HepG2 (cell line): ENCODE measurements at regions not wholly inside any gene's neighbourhood (a gene's known extent, or its start where the extent isn't known, plus 50 kb on each side); places are given as distances from the start of the nearest gene placed in this dataset.

Experiments
- ATAC-seq: fragments of 200-7000 bp; cut with Tn5 transposase; 3 replicates; pipeline ENCODE4 v1.9.1; 2020; ENCODE audit warnings: mild to moderate bottlenecking, moderate library complexity
- BruUV-seq: library from RNA; stranded (reverse); fragments of 400-500 nt; replicated peaks from 2 replicates; lab custom pipeline; 2021; lab: Mats Ljungman, UMichigan
- CTCF ChIA-PET: fragments of 300-600 bp; formaldehyde crosslinking; extraction: SDS; loops from one replicate; lab custom pipeline; 2021; ENCODE audit warnings: low total read pairs, inconsistent platforms, low intra/inter-chr PET ratio; lab: Yijun Ruan, JAX
- POLR2A ChIA-PET: fragments of 350-600 bp; sonication (Branson Sonifier 250); formaldehyde crosslinking; loops from one replicate; lab custom pipeline; 2020; ENCODE audit warnings: antibody characterized with exemption, inconsistent platforms; lab: Yijun Ruan, JAX
- DNase-seq: peaks from one replicate; pipeline ENCODE4 v3.0.0-alpha.2; 2015; ENCODE audit warnings: low spot score
- FAIRE-seq: peaks from 3 replicates; lab custom pipeline; 2011; peaks lifted over from hg19 to GRCh38; lab: Jason Lieb, UNC
- H2AFZ ChIP-seq: one replicate; pipeline ENCODE4 v1.6.1; 2011; ENCODE audit warnings: low read length, inconsistent platforms
- H3K27ac ChIP-seq: fragments of 300-600 bp; 3 replicates; pipeline ENCODE4 v1.8.0; 2011; ENCODE audit warnings: mixed run types, mild to moderate bottlenecking, mixed read lengths, low read length, inconsistent platforms; ENCODE audit not compliant: insufficient read depth; ENCODE audit errors: extremely low read length
- H3K27me3 ChIP-seq, 2 experiments: fragments of 200-600 bp in 1 of 2; 2 replicates in 1 of 2; 3 replicates in 1 of 2; pipeline versions ENCODE4 v1.6.0 to v1.8.0; 2011; ENCODE audit warnings: low read length in 2 of 2, mild to moderate bottlenecking in 2 of 2, moderate library complexity in 2 of 2, inconsistent platforms in 1 of 2; ENCODE audit not compliant: insufficient read depth in 2 of 2, control insufficient read depth in 1 of 2
- H3K36me3 ChIP-seq, 2 experiments: fragments of 200-600 bp in 1 of 2; replicated peaks in 1 of 2; 2 replicates in 1 of 2; 3 replicates in 1 of 2; pipeline versions ENCODE4 v1.5.1 to v1.8.0; 2011; ENCODE audit warnings: low read length in 2 of 2, inconsistent platforms in 1 of 2; ENCODE audit not compliant: insufficient read depth in 2 of 2, control insufficient read depth in 1 of 2
- H3K4me1 ChIP-seq: 2 replicates; pipeline ENCODE4 v1.5.1; 2012; ENCODE audit warnings: low read length, inconsistent platforms; ENCODE audit not compliant: insufficient read depth
- H3K4me2 ChIP-seq: 2 replicates; pipeline ENCODE4 v1.6.0; 2011; ENCODE audit warnings: low read depth, low read length, inconsistent platforms
- H3K4me3 ChIP-seq, 3 experiments: fragments of 200-600 bp in 1 of 3; sonication (generic), shearing (Covaris generic) in 1 of 3; replicated peaks in 1 of 3; 2 replicates each; pipeline ENCODE4 v1.5.1; 2011 to 2016; ENCODE audit warnings: low read length in 3 of 3, inconsistent platforms in 2 of 3, low read depth in 2 of 3, mild to moderate bottlenecking in 2 of 3, control low read depth in 1 of 3, mixed read lengths in 1 of 3; ENCODE audit not compliant: insufficient read depth in 1 of 3
- H3K79me2 ChIP-seq: one replicate; pipeline ENCODE4 v1.6.1; 2011; ENCODE audit warnings: low read length, inconsistent platforms; ENCODE audit not compliant: insufficient read depth
- H3K9ac ChIP-seq: 2 replicates; pipeline ENCODE4 v1.6.0; 2011; ENCODE audit warnings: mild to moderate bottlenecking, low read depth, low read length, inconsistent platforms; ENCODE audit not compliant: insufficient read depth
- H3K9me3 ChIP-seq: 2 replicates; pipeline ENCODE4 v1.5.1; 2012; ENCODE audit warnings: mild to moderate bottlenecking, low read length
- H4K20me1 ChIP-seq: 2 replicates; pipeline ENCODE4 v1.6.0; 2011; ENCODE audit warnings: inconsistent platforms, mild to moderate bottlenecking, low read length, moderate library complexity; ENCODE audit not compliant: insufficient read depth
- GPN1 ChIP-seq: sonication (generic); formaldehyde crosslinking; IDR thresholded peaks from 2 replicates; pipeline ENCODE4 v1.5.1; 2020; ENCODE audit warnings: missing genetic modification reagents, borderline replicate concordance
- HNRNPLL ChIP-seq: fragments of 200-400 bp; formaldehyde crosslinking; IDR thresholded peaks from 2 replicates; pipeline ENCODE4 v1.6.1; 2017; ENCODE audit warnings: mild to moderate bottlenecking, low read depth, low read length; ENCODE audit not compliant: poor library complexity, severe bottlenecking
- HOXA5 ChIP-seq: sonication (generic); formaldehyde crosslinking; IDR thresholded peaks from 2 replicates; pipeline ENCODE4 v1.4.0; 2020; ENCODE audit warnings: missing genetic modification reagents
- ISX ChIP-seq: sonication (generic); formaldehyde crosslinking; conservative IDR thresholded peaks from 2 replicates; pipeline ENCODE4 v1.5.0; 2020; ENCODE audit warnings: missing genetic modification reagents
- NCOR1 ChIP-seq: fragments of 200-600 bp; sonication (generic); IDR thresholded peaks from 2 replicates; pipeline ENCODE4 v1.7.0; 2017; ENCODE audit warnings: antibody characterized with exemption, low read length, borderline replicate concordance
- ZC3H13 ChIP-seq: sonication (generic); formaldehyde crosslinking; IDR thresholded peaks from 2 replicates; pipeline ENCODE4 v1.8.1; 2023; ENCODE audit warnings: mild to moderate bottlenecking, missing genetic modification reagents, moderate library complexity
- ZNF30 ChIP-seq: sonication (generic); formaldehyde crosslinking; IDR thresholded peaks from 2 replicates; pipeline ENCODE4 v1.5.0; 2020; ENCODE audit warnings: mild to moderate bottlenecking, missing genetic modification reagents
- ZSCAN20 ChIP-seq: sonication (generic); formaldehyde crosslinking; IDR thresholded peaks from 2 replicates; pipeline ENCODE4 v1.4.0; 2020; ENCODE audit warnings: missing genetic modification reagents, mild to moderate bottlenecking, borderline replicate concordance
- whole genome bisulfite sequencing: methylation state at CpG from one replicate; pipeline ENCODE4 v1.1.6; 2017; ENCODE audit warnings: low lambda C conversion rate; 5-methylcytosine and 5-hydroxymethylcytosine counted together
- in situ Hi-C: cut with HindIII; loops from 2 replicates; pipeline ENCODE4 v1.10.0; 2017; ENCODE audit warnings: low pct_unique_long_range_greater_than_20kb; ENCODE audit not compliant: extremely low pct_ligation_motif_present
- intact Hi-C: fragments of 100-400 bp; cut with micrococcal nuclease; formaldehyde crosslinking; loops from one replicate; pipeline ENCODE4 v1.10.0; 2022; ENCODE audit not compliant: unreplicated experiment
- TF ChIP-seq, protein P1 (sequence below): IDR thresholded peaks from 2 replicates; pipeline ENCODE4 v1.6.1; 2016; ENCODE audit warnings: low read depth, missing genetic modification reagents, missing compliant biosample characterization
- TF ChIP-seq, protein P2 (sequence below): IDR thresholded peaks from 2 replicates; pipeline ENCODE4 v1.6.1; 2016; ENCODE audit warnings: low read depth, borderline replicate concordance
- TF ChIP-seq, protein P3 (sequence below): sonication (generic); formaldehyde crosslinking; IDR thresholded peaks from 2 replicates; pipeline ENCODE4 v1.4.0; 2020; ENCODE audit warnings: missing genetic modification reagents

DNA sequence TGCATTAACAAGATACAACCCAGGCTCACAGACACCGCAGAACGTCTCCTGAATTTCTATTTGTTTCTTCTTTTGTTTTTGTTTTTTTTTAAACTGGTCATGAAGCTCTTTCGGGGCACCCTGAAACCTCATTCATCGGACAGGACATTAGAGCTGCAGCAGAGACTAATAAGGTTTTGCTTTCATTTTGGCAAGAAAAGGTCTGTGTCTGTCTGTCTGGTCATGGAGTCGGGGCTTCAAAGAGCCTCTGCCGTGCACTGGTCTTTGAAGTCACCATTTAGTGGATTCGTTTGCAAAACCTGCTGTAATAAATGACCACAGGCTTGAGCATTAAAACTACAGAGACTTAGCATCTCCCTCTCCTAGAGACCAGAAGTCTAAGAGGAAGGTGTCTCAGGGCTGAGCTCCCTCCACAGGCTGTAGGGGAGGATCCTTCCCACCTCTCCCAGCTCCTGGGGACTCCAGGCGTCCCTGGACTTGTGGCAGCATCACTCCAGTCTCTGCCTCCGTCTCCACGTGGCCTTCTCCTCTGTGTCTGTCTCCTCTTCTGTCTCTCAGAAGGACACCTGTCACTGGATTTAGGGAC is 247.5 kb downstream of the CRLF2 start:
- Histone ChIP-seq H3K27me3 (peaks cover 2 to 22% of the 10 kb centered on the region in 2 experiments; a peak in 4 of 5 replicates), H3K4me1 (no peaks in the 10 kb centered on the region), H3K4me2 (no peak overlapping the region; the same call in 1 of the 2 replicates), H3K4me3 (no peak overlapping the region), H3K9me3 (no peaks in the 10 kb centered on the region), H4K20me1 (no peaks in the 10 kb centered on the region), H3K9ac (no peak overlapping the region), H3K27ac (no peak overlapping the region), H3K36me3 (no peaks in the 10 kb centered on the region), H2AFZ (no peak overlapping the region), H3K79me2 (no peaks in the 10 kb centered on the region)
- no peak; the same call in 2 of the 3 replicates for ATAC-seq
- in situ Hi-C loops (no loop called here), intact Hi-C loops (no loop called here)
- no peak for DNase-seq
- WGBS, result under 1% methylated on average over 10 of the region's 10 CpGs
- CTCF ChIA-PET, result no interaction called here
- FAIRE-seq, result no peak
- no TSS peak for BruUV-seq
- TF ChIP-seq ISX (no peak), ZNF30 (CRISPR knock-in tag) (no peak), ZC3H13 (CRISPR knock-in tag) (no peak), GPN1 (CRISPR knock-in tag) (no peak), NCOR1 (no peak), HOXA5 (no peak), ZSCAN20 (CRISPR knock-in tag) (no peak), HNRNPLL (no peak)
- TF ChIP-seq, protein P1, sequence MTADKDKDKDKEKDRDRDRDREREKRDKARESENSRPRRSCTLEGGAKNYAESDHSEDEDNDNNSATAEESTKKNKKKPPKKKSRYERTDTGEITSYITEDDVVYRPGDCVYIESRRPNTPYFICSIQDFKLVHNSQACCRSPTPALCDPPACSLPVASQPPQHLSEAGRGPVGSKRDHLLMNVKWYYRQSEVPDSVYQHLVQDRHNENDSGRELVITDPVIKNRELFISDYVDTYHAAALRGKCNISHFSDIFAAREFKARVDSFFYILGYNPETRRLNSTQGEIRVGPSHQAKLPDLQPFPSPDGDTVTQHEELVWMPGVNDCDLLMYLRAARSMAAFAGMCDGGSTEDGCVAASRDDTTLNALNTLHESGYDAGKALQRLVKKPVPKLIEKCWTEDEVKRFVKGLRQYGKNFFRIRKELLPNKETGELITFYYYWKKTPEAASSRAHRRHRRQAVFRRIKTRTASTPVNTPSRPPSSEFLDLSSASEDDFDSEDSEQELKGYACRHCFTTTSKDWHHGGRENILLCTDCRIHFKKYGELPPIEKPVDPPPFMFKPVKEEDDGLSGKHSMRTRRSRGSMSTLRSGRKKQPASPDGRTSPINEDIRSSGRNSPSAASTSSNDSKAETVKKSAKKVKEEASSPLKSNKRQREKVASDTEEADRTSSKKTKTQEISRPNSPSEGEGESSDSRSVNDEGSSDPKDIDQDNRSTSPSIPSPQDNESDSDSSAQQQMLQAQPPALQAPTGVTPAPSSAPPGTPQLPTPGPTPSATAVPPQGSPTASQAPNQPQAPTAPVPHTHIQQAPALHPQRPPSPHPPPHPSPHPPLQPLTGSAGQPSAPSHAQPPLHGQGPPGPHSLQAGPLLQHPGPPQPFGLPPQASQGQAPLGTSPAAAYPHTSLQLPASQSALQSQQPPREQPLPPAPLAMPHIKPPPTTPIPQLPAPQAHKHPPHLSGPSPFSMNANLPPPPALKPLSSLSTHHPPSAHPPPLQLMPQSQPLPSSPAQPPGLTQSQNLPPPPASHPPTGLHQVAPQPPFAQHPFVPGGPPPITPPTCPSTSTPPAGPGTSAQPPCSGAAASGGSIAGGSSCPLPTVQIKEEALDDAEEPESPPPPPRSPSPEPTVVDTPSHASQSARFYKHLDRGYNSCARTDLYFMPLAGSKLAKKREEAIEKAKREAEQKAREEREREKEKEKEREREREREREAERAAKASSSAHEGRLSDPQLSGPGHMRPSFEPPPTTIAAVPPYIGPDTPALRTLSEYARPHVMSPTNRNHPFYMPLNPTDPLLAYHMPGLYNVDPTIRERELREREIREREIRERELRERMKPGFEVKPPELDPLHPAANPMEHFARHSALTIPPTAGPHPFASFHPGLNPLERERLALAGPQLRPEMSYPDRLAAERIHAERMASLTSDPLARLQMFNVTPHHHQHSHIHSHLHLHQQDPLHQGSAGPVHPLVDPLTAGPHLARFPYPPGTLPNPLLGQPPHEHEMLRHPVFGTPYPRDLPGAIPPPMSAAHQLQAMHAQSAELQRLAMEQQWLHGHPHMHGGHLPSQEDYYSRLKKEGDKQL, result no peak
- TF ChIP-seq, protein P2, sequence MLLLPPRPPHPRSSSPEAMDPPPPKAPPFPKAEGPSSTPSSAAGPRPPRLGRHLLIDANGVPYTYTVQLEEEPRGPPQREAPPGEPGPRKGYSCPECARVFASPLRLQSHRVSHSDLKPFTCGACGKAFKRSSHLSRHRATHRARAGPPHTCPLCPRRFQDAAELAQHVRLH (CRISPR knock-in tag), result no peak
- TF ChIP-seq, protein P3, sequence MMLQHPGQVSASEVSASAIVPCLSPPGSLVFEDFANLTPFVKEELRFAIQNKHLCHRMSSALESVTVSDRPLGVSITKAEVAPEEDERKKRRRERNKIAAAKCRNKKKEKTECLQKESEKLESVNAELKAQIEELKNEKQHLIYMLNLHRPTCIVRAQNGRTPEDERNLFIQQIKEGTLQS (CRISPR knock-in tag), result no peak
- POLR2A ChIA-PET, result no interaction called here
